OCI-LY7 (cell line): ENCODE measurements at regions not wholly inside any gene's neighbourhood (a gene's known extent, or its start where the extent isn't known, plus 50 kb on each side); places are given as distances from the start of the nearest gene placed in this dataset.

Experiments
- BruUV-seq: library from RNA; stranded (reverse); fragments of 400-500 nt; replicated peaks from 2 replicates; lab custom pipeline; 2021; lab: Mats Ljungman, UMichigan
- CTCF ChIA-PET: fragments of 300-600 bp; sonication (Branson Sonifier 250); formaldehyde crosslinking; loops from one replicate; lab custom pipeline; 2022; ENCODE audit warnings: antibody characterized with exemption; ENCODE audit not compliant: unreplicated experiment; lab: Charles Lee
- POLR2A ChIA-PET: fragments of 300-600 bp; sonication (Branson Sonifier 250); formaldehyde crosslinking; loops from one replicate; lab custom pipeline; 2022; ENCODE audit warnings: antibody characterized with exemption; lab: Charles Lee
- DNase-seq: peaks from one replicate; pipeline ENCODE4 v3.0.0-alpha.2; 2015; ENCODE audit warnings: low spot score
- H2AFZ ChIP-seq: fragments of 200-600 bp; sonication (generic), shearing (Covaris generic); 2 replicates; pipeline ENCODE4 v1.6.1; 2014; ENCODE audit warnings: mild to moderate bottlenecking, antibody characterized with exemption, low read length, moderate library complexity
- H3K27ac ChIP-seq: fragments of 200-600 bp; sonication (generic); 2 replicates; pipeline ENCODE4 v1.5.1; 2014; ENCODE audit warnings: mixed run types, low read depth, mild to moderate bottlenecking, moderate library complexity, low read length, inconsistent platforms; ENCODE audit not compliant: poor library complexity, severe bottlenecking
- H3K36me3 ChIP-seq: fragments of 200-600 bp; sonication (generic); 2 replicates; pipeline ENCODE4 v1.6.1; 2014; ENCODE audit warnings: mild to moderate bottlenecking, antibody characterized with exemption, low read length, moderate library complexity, mixed read lengths; ENCODE audit not compliant: insufficient read depth
- H3K4me1 ChIP-seq: fragments of 200-600 bp; sonication (generic); 2 replicates; pipeline ENCODE4 v1.5.1; 2014; ENCODE audit warnings: mild to moderate bottlenecking, low read length; ENCODE audit not compliant: insufficient read depth, poor library complexity, severe bottlenecking
- H3K4me2 ChIP-seq: fragments of 200-600 bp; sonication (generic); 2 replicates; pipeline ENCODE4 v1.6.1; 2014; ENCODE audit warnings: mild to moderate bottlenecking, low read length
- H3K4me3 ChIP-seq: fragments of 200-600 bp; sonication (generic); 2 replicates; pipeline ENCODE4 v1.5.1; 2014; ENCODE audit warnings: mild to moderate bottlenecking, low read depth, low read length; ENCODE audit not compliant: poor library complexity, severe bottlenecking
- H3K79me2 ChIP-seq: fragments of 200-600 bp; sonication (generic); 2 replicates; pipeline ENCODE4 v1.6.1; 2016; ENCODE audit warnings: low read depth, mild to moderate bottlenecking, low read length, moderate library complexity, mixed read lengths; ENCODE audit not compliant: insufficient read depth
- H3K9me2 ChIP-seq: fragments of 200-600 bp; sonication (generic); 2 replicates; pipeline ENCODE4 v1.6.1; 2016; ENCODE audit warnings: mild to moderate bottlenecking, low read length, mixed read lengths; ENCODE audit not compliant: insufficient read depth
- H3K9me3 ChIP-seq: fragments of 200-600 bp; sonication (generic); 2 replicates; pipeline ENCODE4 v1.6.1; 2014; ENCODE audit warnings: mild to moderate bottlenecking, mixed run types, low read length, mixed read lengths
- H4K20me1 ChIP-seq: fragments of 200-600 bp; sonication (generic); 2 replicates; pipeline ENCODE4 v1.6.1; 2014; ENCODE audit warnings: mild to moderate bottlenecking, antibody characterized with exemption, low read length, moderate library complexity, mixed read lengths; ENCODE audit not compliant: insufficient read depth
- EZH2phosphoT487 ChIP-seq: fragments of 200-600 bp; sonication (generic); IDR thresholded peaks from 2 replicates; pipeline ENCODE4 v1.6.1; 2018; ENCODE audit warnings: low read depth, borderline replicate concordance, mild to moderate bottlenecking, mixed run types, antibody characterized with exemption, low read length, moderate library complexity, mixed read lengths
- intact Hi-C: fragments of 100-400 bp; cut with micrococcal nuclease; formaldehyde crosslinking; loops from one replicate; pipeline ENCODE4 v1.10.0; 2022; ENCODE audit not compliant: unreplicated experiment
- TF ChIP-seq, protein P1 (sequence below): fragments of 200-600 bp; sonication (generic); conservative IDR thresholded peaks from 2 replicates; pipeline ENCODE4 v1.5.1; 2014; ENCODE audit warnings: mild to moderate bottlenecking, antibody characterized with exemption, low read length, moderate library complexity, mixed read lengths

DNA sequence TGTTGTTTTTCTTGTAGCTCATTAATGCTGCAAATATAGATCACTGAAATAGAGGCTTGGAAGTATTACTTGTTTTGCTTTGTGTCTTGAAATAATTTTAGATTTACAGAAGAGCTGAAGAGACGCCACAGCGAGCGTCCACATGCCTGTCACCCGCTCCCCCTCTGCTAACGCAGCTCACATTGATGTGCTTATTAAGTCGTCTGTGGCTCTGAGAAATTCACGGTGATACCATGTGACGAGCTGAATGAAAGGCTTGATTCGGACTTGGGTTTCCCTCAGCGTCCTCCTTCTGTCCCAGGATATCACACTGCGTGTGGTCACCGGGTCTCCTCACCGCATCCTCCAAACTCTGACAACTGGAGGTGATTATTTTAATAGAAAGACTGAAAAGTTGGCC is 365.4 kb downstream of the BRD1 start:
- TF ChIP-seq, protein P1, sequence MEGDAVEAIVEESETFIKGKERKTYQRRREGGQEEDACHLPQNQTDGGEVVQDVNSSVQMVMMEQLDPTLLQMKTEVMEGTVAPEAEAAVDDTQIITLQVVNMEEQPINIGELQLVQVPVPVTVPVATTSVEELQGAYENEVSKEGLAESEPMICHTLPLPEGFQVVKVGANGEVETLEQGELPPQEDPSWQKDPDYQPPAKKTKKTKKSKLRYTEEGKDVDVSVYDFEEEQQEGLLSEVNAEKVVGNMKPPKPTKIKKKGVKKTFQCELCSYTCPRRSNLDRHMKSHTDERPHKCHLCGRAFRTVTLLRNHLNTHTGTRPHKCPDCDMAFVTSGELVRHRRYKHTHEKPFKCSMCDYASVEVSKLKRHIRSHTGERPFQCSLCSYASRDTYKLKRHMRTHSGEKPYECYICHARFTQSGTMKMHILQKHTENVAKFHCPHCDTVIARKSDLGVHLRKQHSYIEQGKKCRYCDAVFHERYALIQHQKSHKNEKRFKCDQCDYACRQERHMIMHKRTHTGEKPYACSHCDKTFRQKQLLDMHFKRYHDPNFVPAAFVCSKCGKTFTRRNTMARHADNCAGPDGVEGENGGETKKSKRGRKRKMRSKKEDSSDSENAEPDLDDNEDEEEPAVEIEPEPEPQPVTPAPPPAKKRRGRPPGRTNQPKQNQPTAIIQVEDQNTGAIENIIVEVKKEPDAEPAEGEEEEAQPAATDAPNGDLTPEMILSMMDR: no peak
- TF ChIP-seq EZH2phosphoT487: no peak
- no TSS peak for BruUV-seq
- no peaks in the 10 kb centered on the region for H4K20me1 ChIP-seq
- no peaks in the 10 kb centered on the region for H3K9me2 ChIP-seq
- intact Hi-C loops: no loop called here
- ChIA-PET POLR2A (no interaction called here), CTCF (interaction anchor here (0.5 kb wide), 1 partner anchor 44 kb away, joined by 4 read pairs; no protein-coding TSS in a partner anchor)
- no peak overlapping the region for H3K4me3 ChIP-seq
- no peaks in the 10 kb centered on the region for H3K79me2 ChIP-seq
- H3K4me2 ChIP-seq: no peak overlapping the region
- H2AFZ ChIP-seq: no peak overlapping the region
- peaks cover 12% of the 10 kb centered on the region for H3K4me1 ChIP-seq
- no peaks in the 10 kb centered on the region for H3K9me3 ChIP-seq
- H3K36me3 ChIP-seq: no peaks in the 10 kb centered on the region
- no peak overlapping the region for H3K27ac ChIP-seq
- DNase-seq: no peak

DNA sequence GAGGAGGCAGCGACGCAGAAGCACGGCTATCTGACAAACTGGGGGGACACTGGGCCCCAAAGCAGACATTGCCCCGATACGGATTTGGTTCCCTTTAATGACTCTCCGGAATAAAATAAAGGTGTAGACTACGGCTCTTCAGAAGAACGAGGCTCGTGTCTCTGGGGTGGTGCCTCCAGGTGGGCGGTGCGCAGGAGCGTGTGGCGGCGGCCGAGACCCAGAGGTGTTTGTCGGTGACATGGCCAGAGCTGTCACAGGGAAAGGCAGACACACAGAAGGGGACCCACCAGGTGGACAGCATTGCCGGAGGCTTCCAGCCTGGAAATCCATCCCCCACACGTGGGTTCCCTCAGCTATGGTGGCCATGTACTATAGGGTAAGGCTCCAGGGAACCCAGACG is 366.0 kb downstream of the BRD1 start:
- DNase-seq: no peak
- TF ChIP-seq, protein P1: no peak
- no peak for TF ChIP-seq EZH2phosphoT487
- Histone ChIP-seq H3K36me3 (no peaks in the 10 kb centered on the region), H4K20me1 (no peaks in the 10 kb centered on the region), H3K27ac (no peak overlapping the region), H3K4me2 (no peak overlapping the region), H3K4me3 (no peak overlapping the region), H3K9me3 (no peaks in the 10 kb centered on the region), H2AFZ (no peak overlapping the region), H3K79me2 (no peaks in the 10 kb centered on the region), H3K4me1 (peaks cover 5% of the 10 kb centered on the region), H3K9me2 (no peaks in the 10 kb centered on the region)
- no TSS peak for BruUV-seq
- intact Hi-C loops: no loop called here
- POLR2A ChIA-PET: no interaction called here
- CTCF ChIA-PET: interaction anchor here (0.5 kb wide), 1 partner anchor 45 kb away, joined by 4 read pairs; no protein-coding TSS in a partner anchor

DNA sequence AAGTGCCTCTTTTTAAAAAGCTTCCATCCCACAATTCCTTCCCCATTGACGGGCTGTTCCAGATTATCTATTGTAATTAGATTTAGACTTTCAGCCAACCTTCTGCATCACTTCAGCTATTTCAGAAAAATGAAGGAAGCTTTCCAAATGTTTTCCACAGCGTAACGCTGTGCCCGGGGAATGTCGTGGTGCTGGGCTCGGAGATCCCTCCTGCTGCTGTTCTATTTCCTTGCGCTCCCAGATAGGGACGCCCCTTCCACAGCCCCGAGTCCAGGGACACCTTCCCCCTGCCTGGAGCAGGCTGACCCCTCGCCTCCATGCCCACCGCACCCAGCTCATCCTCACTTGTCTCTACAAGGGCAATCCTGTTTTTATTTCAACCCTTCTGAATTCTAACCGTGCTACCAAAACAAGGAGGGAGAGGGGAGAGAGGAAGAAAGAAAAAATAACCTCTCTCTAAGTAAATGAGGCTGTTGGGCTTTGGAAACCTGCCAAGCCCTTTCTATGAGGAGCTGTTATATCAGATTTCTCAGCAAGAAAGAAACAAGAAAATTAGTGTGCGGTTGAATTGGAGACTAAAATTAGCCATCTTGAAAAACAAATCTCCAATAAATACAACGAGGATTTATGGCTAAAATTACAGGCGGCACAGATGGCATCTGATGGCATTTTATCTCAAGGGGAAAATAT is 366.9 kb downstream of the BRD1 start:
- Histone ChIP-seq H4K20me1 (no peaks in the 10 kb centered on the region), H3K4me1 (no peaks in the 10 kb centered on the region), H3K79me2 (no peaks in the 10 kb centered on the region), H3K4me3 (no peak overlapping the region), H3K9me3 (no peaks in the 10 kb centered on the region), H2AFZ (no peak overlapping the region), H3K9me2 (no peaks in the 10 kb centered on the region), H3K36me3 (no peaks in the 10 kb centered on the region), H3K4me2 (no peak overlapping the region), H3K27ac (no peak overlapping the region)
- BruUV-seq: no TSS peak
- TF ChIP-seq EZH2phosphoT487: no peak
- TF ChIP-seq, protein P1: no peak
- CTCF ChIA-PET: no interaction called here
- DNase-seq: no peak
- POLR2A ChIA-PET: no interaction called here
- intact Hi-C loops: no loop called here
